ENCODE measurements at regions not wholly inside any gene's neighbourhood (a gene's known extent, or its start where the extent isn't known, plus 50 kb on each side); places are given as distances from the start of the nearest gene placed in this dataset.

- Mint-ChIP-seq H3K4me1 (ENCODE audit: low read depth) (no peaks in the 10 kb centered on the region), H3K9me3 (no peaks in the 10 kb centered on the region), H3K27me3 (ENCODE audit: low read depth) (no peaks in the 10 kb centered on the region), H3K27ac (no peak overlapping the region), H3K36me3 (ENCODE audit: low read depth) (no peaks in the 10 kb centered on the region), H3K4me3 (no peak overlapping the region)
- no peak for DNase-seq (ENCODE audit: low spot score)
These were observed 118.6 kb upstream of the PRR20G start for GRCh38 chr3:127406309-127407025.

- Mint-ChIP-seq H3K27me3 (ENCODE audit: low read depth) (no peaks in the 10 kb centered on the region), H3K9me3 (no peaks in the 10 kb centered on the region), H3K27ac (no peak overlapping the region), H3K4me3 (no peak overlapping the region), H3K4me1 (ENCODE audit: low read depth) (no peaks in the 10 kb centered on the region), H3K36me3 (ENCODE audit: low read depth) (no peaks in the 10 kb centered on the region)
- no peak for DNase-seq (ENCODE audit: low spot score)
These were observed 117.9 kb upstream of the PRR20G start for GRCh38 chr3:127405791-127406190.

DNA sequence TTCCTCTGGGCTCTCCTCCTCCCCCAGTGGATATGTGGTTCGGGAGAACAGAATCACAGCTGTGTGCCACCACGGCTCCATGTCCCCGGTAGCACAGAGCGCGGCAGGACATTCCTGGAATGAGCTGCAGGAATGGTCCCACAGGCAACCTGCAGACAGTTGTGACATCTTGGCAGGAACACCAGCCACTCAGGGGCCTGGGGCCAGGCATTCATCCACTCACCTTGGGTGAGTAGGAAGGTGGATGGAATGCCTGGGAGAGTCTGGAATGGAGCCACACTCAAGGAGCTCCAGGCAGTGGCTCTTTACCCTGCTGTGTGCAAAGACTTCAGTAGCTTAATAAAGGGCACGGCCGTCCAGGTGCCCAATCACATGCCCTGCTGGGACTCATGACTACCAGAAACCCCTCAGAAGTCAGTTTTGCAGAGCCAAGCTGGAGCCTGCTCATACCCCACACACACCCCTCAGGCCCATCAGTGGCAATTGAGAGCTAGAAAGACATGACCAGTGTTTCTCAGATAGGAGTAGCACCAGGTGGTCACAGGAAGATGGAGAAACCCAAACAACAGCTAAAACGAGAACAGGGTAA lies 117.3 kb upstream of the PRR20G start:
- Mint-ChIP-seq H3K27me3 (ENCODE audit: low read depth) (peaks cover 3% of the 10 kb centered on the region), H3K4me3 (no peak overlapping the region), H3K9me3 (no peaks in the 10 kb centered on the region), H3K27ac (no peak overlapping the region), H3K36me3 (ENCODE audit: low read depth) (no peaks in the 10 kb centered on the region), H3K4me1 (ENCODE audit: low read depth) (no peaks in the 10 kb centered on the region)
- DNase-seq (ENCODE audit: low spot score): no peak

GRCh38 chr3:127404221-127405009 lies 116.6 kb upstream of the PRR20G start:
- Mint-ChIP-seq H3K4me3 (no peak overlapping the region), H3K36me3 (ENCODE audit: low read depth) (no peaks in the 10 kb centered on the region), H3K27ac (no peak overlapping the region), H3K9me3 (no peaks in the 10 kb centered on the region), H3K4me1 (ENCODE audit: low read depth) (no peaks in the 10 kb centered on the region), H3K27me3 (ENCODE audit: low read depth) (peaks cover 3% of the 10 kb centered on the region)
- no peak for DNase-seq (ENCODE audit: low spot score)

GRCh38 chr3:127403795-127404194 lies 115.9 kb upstream of the PRR20G start:
- Mint-ChIP-seq H3K27me3 (ENCODE audit: low read depth) (peaks cover 3% of the 10 kb centered on the region), H3K4me1 (ENCODE audit: low read depth) (no peaks in the 10 kb centered on the region), H3K36me3 (ENCODE audit: low read depth) (no peaks in the 10 kb centered on the region), H3K27ac (no peak overlapping the region), H3K4me3 (no peak overlapping the region), H3K9me3 (no peaks in the 10 kb centered on the region)
- no peak for DNase-seq (ENCODE audit: low spot score)

- no peaks in the 10 kb centered on the region for H3K4me1 Mint-ChIP-seq (ENCODE audit: low read depth)
- H3K36me3 Mint-ChIP-seq (ENCODE audit: low read depth): no peaks in the 10 kb centered on the region
- DNase-seq (ENCODE audit: low spot score): no peak
- no peaks in the 10 kb centered on the region for H3K9me3 Mint-ChIP-seq
- H3K4me3 Mint-ChIP-seq: no peak overlapping the region
- no peak overlapping the region for H3K27ac Mint-ChIP-seq
- peaks cover 6% of the 10 kb centered on the region for H3K27me3 Mint-ChIP-seq (ENCODE audit: low read depth)
These were observed 111.3 kb upstream of the PRR20G start for GRCh38 chr3:127399154-127399553.

DNA sequence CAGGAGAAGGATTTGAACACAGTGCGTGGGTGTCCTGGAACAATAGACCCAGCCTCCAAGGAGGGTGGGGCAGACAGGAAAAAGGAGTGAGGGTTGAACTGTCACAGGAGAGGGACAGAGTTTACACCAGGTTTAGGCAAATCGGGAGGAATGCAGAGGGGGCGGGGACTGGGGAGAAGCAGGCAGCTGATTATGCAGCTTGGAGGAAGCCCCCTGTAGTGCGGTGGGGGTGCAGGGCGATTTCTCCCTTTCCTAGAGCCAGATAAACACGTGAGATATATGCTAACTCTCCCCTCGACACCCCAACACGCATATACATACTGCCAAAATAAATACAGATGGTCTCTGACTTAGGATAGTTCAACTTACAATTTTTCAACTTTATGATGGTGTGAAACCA lies 108.6 kb upstream of the PRR20G start:
- peaks cover 6% of the 10 kb centered on the region for H3K27me3 Mint-ChIP-seq (ENCODE audit: low read depth)
- no peaks in the 10 kb centered on the region for H3K4me1 Mint-ChIP-seq (ENCODE audit: low read depth)
- no peaks in the 10 kb centered on the region for H3K9me3 Mint-ChIP-seq
- no peaks in the 10 kb centered on the region for H3K36me3 Mint-ChIP-seq (ENCODE audit: low read depth)
- H3K27ac Mint-ChIP-seq: no peak overlapping the region
- H3K4me3 Mint-ChIP-seq: no peak overlapping the region
- no peak for DNase-seq (ENCODE audit: low spot score)

DNA sequence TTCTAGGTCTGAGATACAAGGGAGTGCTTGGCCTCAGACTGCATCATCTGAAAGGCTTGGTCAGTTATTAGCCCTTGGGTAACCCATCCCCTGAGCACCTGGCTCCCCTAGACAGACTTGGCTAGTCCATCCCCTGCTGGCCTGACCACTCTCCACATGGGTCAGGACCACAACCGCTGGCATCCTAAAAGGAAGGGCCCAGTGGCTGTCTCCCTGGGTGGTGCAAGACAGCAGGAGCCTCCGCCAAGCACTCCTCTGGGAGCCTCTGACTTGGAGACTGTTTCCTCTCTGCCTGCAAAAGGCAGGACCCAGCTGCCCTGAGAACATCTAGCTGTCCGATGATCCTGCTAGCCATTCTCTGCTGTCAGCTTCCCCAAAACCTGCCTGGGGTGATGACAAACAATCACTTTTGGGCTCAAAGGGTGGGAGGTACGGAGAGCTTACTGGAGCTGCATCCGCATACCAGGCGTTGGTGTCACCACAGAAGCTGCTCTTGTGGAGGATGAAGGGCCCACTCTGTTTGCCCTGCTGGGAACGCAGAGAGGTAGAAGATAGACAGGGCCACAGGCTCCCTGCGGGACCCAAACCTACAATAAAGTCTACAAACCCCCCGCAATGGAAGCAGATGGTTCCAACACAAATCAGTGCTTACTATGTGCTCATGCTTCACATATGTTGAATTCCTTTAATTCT lies 108.0 kb upstream of the PRR20G start:
- no peak overlapping the region for H3K27ac Mint-ChIP-seq
- H3K4me3 Mint-ChIP-seq: no peak overlapping the region
- no peaks in the 10 kb centered on the region for H3K4me1 Mint-ChIP-seq (ENCODE audit: low read depth)
- no peak for DNase-seq (ENCODE audit: low spot score)
- peaks cover 6% of the 10 kb centered on the region for H3K27me3 Mint-ChIP-seq (ENCODE audit: low read depth)
- H3K36me3 Mint-ChIP-seq (ENCODE audit: low read depth): no peaks in the 10 kb centered on the region
- H3K9me3 Mint-ChIP-seq: no peaks in the 10 kb centered on the region

DNA sequence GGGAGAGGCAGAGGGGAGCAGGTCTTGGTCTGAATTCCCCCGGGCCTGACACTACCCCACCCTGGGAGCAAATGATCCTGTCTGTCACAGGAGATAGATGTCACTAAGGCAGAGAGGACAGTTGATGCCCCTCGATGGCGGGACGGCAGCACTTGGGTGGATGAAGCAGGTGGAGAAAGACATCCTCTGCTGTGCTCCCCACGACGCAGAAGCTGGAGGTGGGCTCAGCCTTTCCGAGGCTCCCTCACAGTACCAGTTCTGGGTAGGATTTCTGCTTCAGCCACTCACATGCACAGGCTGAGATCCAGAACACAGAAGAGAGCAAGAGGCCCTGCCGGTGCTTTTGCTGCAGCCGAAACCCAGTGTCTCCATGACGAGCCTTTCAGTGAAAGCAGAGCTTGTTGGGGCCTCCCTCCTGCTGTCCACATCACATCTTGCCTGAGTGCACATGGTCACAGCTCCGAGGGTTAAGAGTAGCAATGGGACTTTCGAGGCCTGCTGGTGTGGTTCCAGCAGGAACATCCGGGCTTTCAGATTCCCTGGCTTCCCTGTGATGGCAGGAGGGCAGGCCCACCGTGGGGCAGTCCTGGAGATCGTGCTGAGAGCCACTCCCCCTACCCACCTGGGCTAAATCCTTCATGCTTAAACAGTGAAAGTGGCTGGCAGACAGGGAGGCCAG lies 107.3 kb upstream of the PRR20G start:
- Mint-ChIP-seq H3K4me3 (no peak overlapping the region), H3K4me1 (ENCODE audit: low read depth) (no peaks in the 10 kb centered on the region), H3K27me3 (ENCODE audit: low read depth) (peaks cover 3% of the 10 kb centered on the region), H3K9me3 (no peaks in the 10 kb centered on the region), H3K27ac (no peak overlapping the region), H3K36me3 (ENCODE audit: low read depth) (no peaks in the 10 kb centered on the region)
- no peak for DNase-seq (ENCODE audit: low spot score)

GRCh38 chr3:127394031-127394430 lies 106.2 kb upstream of the PRR20G start:
- H3K9me3 Mint-ChIP-seq: no peaks in the 10 kb centered on the region
- no peaks in the 10 kb centered on the region for H3K36me3 Mint-ChIP-seq (ENCODE audit: low read depth)
- no peak overlapping the region for H3K4me3 Mint-ChIP-seq
- H3K4me1 Mint-ChIP-seq (ENCODE audit: low read depth): no peaks in the 10 kb centered on the region
- DNase-seq (ENCODE audit: low spot score): no peak
- no peak overlapping the region for H3K27ac Mint-ChIP-seq
- H3K27me3 Mint-ChIP-seq (ENCODE audit: low read depth): peaks cover 3% of the 10 kb centered on the region

DNA sequence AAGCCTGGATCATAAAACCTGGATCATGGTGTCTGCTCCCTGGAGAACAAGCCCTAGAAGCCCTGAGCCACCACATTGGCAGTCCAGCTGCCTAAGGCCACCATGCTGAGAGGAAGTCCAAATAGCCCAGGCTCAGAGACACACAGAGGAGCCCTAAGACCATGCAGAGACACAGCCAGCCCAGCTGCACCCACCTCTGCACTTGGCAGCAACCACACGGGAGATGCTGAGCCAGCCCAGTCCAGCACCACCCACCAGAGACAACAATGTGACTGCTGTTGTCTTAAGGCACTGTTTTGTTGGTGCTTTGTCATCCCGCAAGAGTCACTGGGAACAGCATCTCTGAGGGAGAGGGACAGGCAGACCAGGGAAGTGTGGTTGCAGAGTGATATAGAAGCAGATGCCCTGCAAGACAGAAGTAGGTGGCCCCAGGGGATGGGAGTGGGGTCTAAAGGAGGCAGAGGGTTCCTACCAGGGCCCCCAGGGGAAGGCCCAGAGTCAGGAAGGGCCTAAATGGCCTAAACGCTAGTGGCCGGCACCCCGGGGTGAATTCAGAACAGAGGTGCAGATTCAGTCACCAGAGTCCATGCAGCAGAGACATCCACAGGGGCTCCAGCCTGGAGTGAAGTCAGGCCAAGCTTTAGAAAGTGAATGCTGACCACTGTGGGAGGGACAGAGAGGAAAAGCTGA lies 105.4 kb upstream of the PRR20G start:
- H3K27me3 Mint-ChIP-seq (ENCODE audit: low read depth): peaks cover 3% of the 10 kb centered on the region
- H3K4me1 Mint-ChIP-seq (ENCODE audit: low read depth): no peaks in the 10 kb centered on the region
- H3K36me3 Mint-ChIP-seq (ENCODE audit: low read depth): no peaks in the 10 kb centered on the region
- no peak overlapping the region for H3K27ac Mint-ChIP-seq
- no peak for DNase-seq (ENCODE audit: low spot score)
- no peaks in the 10 kb centered on the region for H3K9me3 Mint-ChIP-seq
- H3K4me3 Mint-ChIP-seq: no peak overlapping the region

- H3K27ac Mint-ChIP-seq: no peak overlapping the region
- H3K9me3 Mint-ChIP-seq: no peaks in the 10 kb centered on the region
- no peaks in the 10 kb centered on the region for H3K4me1 Mint-ChIP-seq (ENCODE audit: low read depth)
- DNase-seq (ENCODE audit: low spot score): no peak
- H3K27me3 Mint-ChIP-seq (ENCODE audit: low read depth): peaks cover 3% of the 10 kb centered on the region
- no peaks in the 10 kb centered on the region for H3K36me3 Mint-ChIP-seq (ENCODE audit: low read depth)
- H3K4me3 Mint-ChIP-seq: no peak overlapping the region
These were observed 104.3 kb upstream of the PRR20G start for GRCh38 chr3:127392156-127392490.

GRCh38 chr3:127391436-127392155 lies 103.8 kb upstream of the PRR20G start:
- peaks cover 3% of the 10 kb centered on the region for H3K27me3 Mint-ChIP-seq (ENCODE audit: low read depth)
- DNase-seq (ENCODE audit: low spot score): no peak
- no peaks in the 10 kb centered on the region for H3K4me1 Mint-ChIP-seq (ENCODE audit: low read depth)
- no peaks in the 10 kb centered on the region for H3K9me3 Mint-ChIP-seq
- no peak overlapping the region for H3K4me3 Mint-ChIP-seq
- H3K36me3 Mint-ChIP-seq (ENCODE audit: low read depth): no peaks in the 10 kb centered on the region
- no peak overlapping the region for H3K27ac Mint-ChIP-seq

All from T-helper 2 cell treated with Interferon-gamma antibody and Interleukin-4, amounts not matched to agents 5 μg/mL and 100 μg/mL, for 36 hours (primary cell).